ENCODE measurements at regions not wholly inside any gene's neighbourhood (a gene's known extent, or its start where the extent isn't known, plus 50 kb on each side); places are given as distances from the start of the nearest gene placed in this dataset.

DNA sequence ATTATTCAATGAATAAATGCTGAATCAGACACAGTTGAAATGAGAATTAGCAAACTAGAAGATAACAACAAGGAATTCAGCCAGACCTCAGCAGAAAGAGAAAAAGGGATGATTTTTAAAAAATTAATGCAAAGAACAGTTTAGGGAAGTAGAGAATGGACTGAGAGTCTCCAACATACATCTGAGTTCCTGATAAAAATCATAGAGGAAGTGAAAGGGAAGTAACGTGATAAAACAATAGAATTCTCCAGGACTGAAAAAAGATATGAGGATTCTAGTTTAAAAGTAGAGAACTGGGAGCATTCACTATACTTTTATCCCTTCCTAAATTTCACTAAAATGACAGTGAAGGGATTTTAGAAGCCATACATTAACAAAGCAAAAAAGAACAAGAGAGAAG lies 592.0 kb downstream of the SOX6 start:
- TF ChIP-seq, protein P1, sequence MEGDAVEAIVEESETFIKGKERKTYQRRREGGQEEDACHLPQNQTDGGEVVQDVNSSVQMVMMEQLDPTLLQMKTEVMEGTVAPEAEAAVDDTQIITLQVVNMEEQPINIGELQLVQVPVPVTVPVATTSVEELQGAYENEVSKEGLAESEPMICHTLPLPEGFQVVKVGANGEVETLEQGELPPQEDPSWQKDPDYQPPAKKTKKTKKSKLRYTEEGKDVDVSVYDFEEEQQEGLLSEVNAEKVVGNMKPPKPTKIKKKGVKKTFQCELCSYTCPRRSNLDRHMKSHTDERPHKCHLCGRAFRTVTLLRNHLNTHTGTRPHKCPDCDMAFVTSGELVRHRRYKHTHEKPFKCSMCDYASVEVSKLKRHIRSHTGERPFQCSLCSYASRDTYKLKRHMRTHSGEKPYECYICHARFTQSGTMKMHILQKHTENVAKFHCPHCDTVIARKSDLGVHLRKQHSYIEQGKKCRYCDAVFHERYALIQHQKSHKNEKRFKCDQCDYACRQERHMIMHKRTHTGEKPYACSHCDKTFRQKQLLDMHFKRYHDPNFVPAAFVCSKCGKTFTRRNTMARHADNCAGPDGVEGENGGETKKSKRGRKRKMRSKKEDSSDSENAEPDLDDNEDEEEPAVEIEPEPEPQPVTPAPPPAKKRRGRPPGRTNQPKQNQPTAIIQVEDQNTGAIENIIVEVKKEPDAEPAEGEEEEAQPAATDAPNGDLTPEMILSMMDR (IDR thresholded peaks at IDR 0.05) = no peak
- no peak for TF ChIP-seq POLR2A (IDR thresholded peaks at IDR 0.05)
